Dendritic cell treated with granulocyte-macrophage colony-stimulating factor and Interleukin-4, amounts not matched to agents 40 ng/mL and 50 ng/mL, for 4 days (primary cell): ENCODE measurements at regions not wholly inside any gene's neighbourhood (a gene's known extent, or its start where the extent isn't known, plus 50 kb on each side); places are given as distances from the start of the nearest gene placed in this dataset.

Source experiments
- H3K27ac Mint-ChIP-seq: one replicate; pipeline ENCODE4 v1.8.0; 2022; ENCODE audit warnings: mild to moderate bottlenecking, mixed read lengths
- H3K27me3 Mint-ChIP-seq: one replicate; pipeline ENCODE4 v1.8.0; 2022; ENCODE audit warnings: mild to moderate bottlenecking, mixed read lengths
- H3K36me3 Mint-ChIP-seq: one replicate; pipeline ENCODE4 v1.8.0; 2022; ENCODE audit warnings: low read depth, mixed read lengths
- H3K4me1 Mint-ChIP-seq: one replicate; pipeline ENCODE4 v1.8.0; 2022; ENCODE audit warnings: low read depth, mixed read lengths
- H3K4me3 Mint-ChIP-seq: one replicate; pipeline ENCODE4 v1.8.0; 2022; ENCODE audit warnings: mild to moderate bottlenecking, moderate library complexity, mixed read lengths
- H3K9me3 Mint-ChIP-seq: one replicate; pipeline ENCODE4 v1.8.0; 2022; ENCODE audit warnings: mixed read lengths
- intact Hi-C: fragments of 100-400 bp; cut with micrococcal nuclease; formaldehyde crosslinking; loops from one replicate; pipeline ENCODE4 v1.15.0; 2022

GRCh38 chr7:69342154-69342884 lies 256.0 kb upstream of the AUTS2 start:
- no peak overlapping the region for H3K27ac Mint-ChIP-seq
- no peaks in the 10 kb centered on the region for H3K27me3 Mint-ChIP-seq
- no peak overlapping the region for H3K4me3 Mint-ChIP-seq
- H3K9me3 Mint-ChIP-seq: no peaks in the 10 kb centered on the region
- no peaks in the 10 kb centered on the region for H3K4me1 Mint-ChIP-seq
- intact Hi-C loops: no loop called here
- no peaks in the 10 kb centered on the region for H3K36me3 Mint-ChIP-seq

GRCh38 chr7:69349291-69349690 lies 249.0 kb upstream of the AUTS2 start:
- Mint-ChIP-seq H3K4me1 (no peaks in the 10 kb centered on the region), H3K27me3 (no peaks in the 10 kb centered on the region), H3K4me3 (no peak overlapping the region), H3K9me3 (no peaks in the 10 kb centered on the region), H3K36me3 (no peaks in the 10 kb centered on the region), H3K27ac (no peak overlapping the region)
- intact Hi-C loops: no loop called here

- H3K27ac Mint-ChIP-seq: no peak overlapping the region
- no peaks in the 10 kb centered on the region for H3K36me3 Mint-ChIP-seq
- H3K4me3 Mint-ChIP-seq: no peak overlapping the region
- no peaks in the 10 kb centered on the region for H3K9me3 Mint-ChIP-seq
- intact Hi-C loops: no loop called here
- no peaks in the 10 kb centered on the region for H3K4me1 Mint-ChIP-seq
- H3K27me3 Mint-ChIP-seq: no peaks in the 10 kb centered on the region
Observed at GRCh38 chr7:69358163-69358821, 240.0 kb upstream of the AUTS2 start.

GRCh38 chr7:69359003-69359700 lies 239.1 kb upstream of the AUTS2 start:
- intact Hi-C loops: no loop called here
- Mint-ChIP-seq H3K27ac (no peak overlapping the region), H3K36me3 (no peaks in the 10 kb centered on the region), H3K4me3 (no peak overlapping the region), H3K4me1 (no peaks in the 10 kb centered on the region), H3K9me3 (no peaks in the 10 kb centered on the region), H3K27me3 (no peaks in the 10 kb centered on the region)

- no peak overlapping the region for H3K27ac Mint-ChIP-seq
- H3K27me3 Mint-ChIP-seq: no peaks in the 10 kb centered on the region
- no peaks in the 10 kb centered on the region for H3K4me1 Mint-ChIP-seq
- intact Hi-C loops: no loop called here
- H3K4me3 Mint-ChIP-seq: no peak overlapping the region
- H3K9me3 Mint-ChIP-seq: no peaks in the 10 kb centered on the region
- H3K36me3 Mint-ChIP-seq: no peaks in the 10 kb centered on the region
Observed at GRCh38 chr7:69360913-69361312, 237.4 kb upstream of the AUTS2 start.

- no peaks in the 10 kb centered on the region for H3K36me3 Mint-ChIP-seq
- intact Hi-C loops: no loop called here
Observed at GRCh38 chr7:69363136-69363535, 235.1 kb upstream of the AUTS2 start.

GRCh38 chr7:69364813-69365643 lies 233.2 kb upstream of the AUTS2 start:
- no peak overlapping the region for H3K4me3 Mint-ChIP-seq
- H3K36me3 Mint-ChIP-seq: no peaks in the 10 kb centered on the region
- H3K4me1 Mint-ChIP-seq: no peaks in the 10 kb centered on the region
- intact Hi-C loops: no loop called here
- H3K27me3 Mint-ChIP-seq: no peaks in the 10 kb centered on the region
- no peaks in the 10 kb centered on the region for H3K9me3 Mint-ChIP-seq
- no peak overlapping the region for H3K27ac Mint-ChIP-seq

More at GRCh38 chr7:69363136-69363535, 235.1 kb upstream of the AUTS2 start:
- Mint-ChIP-seq H3K4me1 (no peaks in the 10 kb centered on the region), H3K4me3 (no peak overlapping the region), H3K9me3 (no peaks in the 10 kb centered on the region), H3K27me3 (no peaks in the 10 kb centered on the region), H3K27ac (no peak overlapping the region)

GRCh38 chr7:69365651-69366192 lies 232.6 kb upstream of the AUTS2 start:
- H3K4me1 Mint-ChIP-seq: no peaks in the 10 kb centered on the region
- intact Hi-C loops: no loop called here
- no peaks in the 10 kb centered on the region for H3K27me3 Mint-ChIP-seq
- no peak overlapping the region for H3K4me3 Mint-ChIP-seq
- no peak overlapping the region for H3K27ac Mint-ChIP-seq
- no peaks in the 10 kb centered on the region for H3K36me3 Mint-ChIP-seq
- no peaks in the 10 kb centered on the region for H3K9me3 Mint-ChIP-seq

GRCh38 chr7:69367780-69368179 lies 230.5 kb upstream of the AUTS2 start:
- Mint-ChIP-seq H3K9me3 (peaks cover 3% of the 10 kb centered on the region), H3K4me1 (no peaks in the 10 kb centered on the region), H3K4me3 (no peak overlapping the region), H3K27me3 (no peaks in the 10 kb centered on the region), H3K27ac (no peak overlapping the region), H3K36me3 (no peaks in the 10 kb centered on the region)
- intact Hi-C loops: no loop called here

- intact Hi-C loops: no loop called here
- peaks cover 13% of the 10 kb centered on the region for H3K4me1 Mint-ChIP-seq
- H3K27ac Mint-ChIP-seq: peak overlapping the region; percentile 47
- no peaks in the 10 kb centered on the region for H3K27me3 Mint-ChIP-seq
- no peak overlapping the region for H3K4me3 Mint-ChIP-seq
- no peaks in the 10 kb centered on the region for H3K36me3 Mint-ChIP-seq
- peaks cover 15% of the 10 kb centered on the region for H3K9me3 Mint-ChIP-seq
Observed at GRCh38 chr7:69373171-69374043, 224.9 kb upstream of the AUTS2 start.

- intact Hi-C loops: no loop called here
Observed at GRCh38 chr7:69374044-69374425, 224.2 kb upstream of the AUTS2 start.

GRCh38 chr7:69377191-69377590 lies 221.1 kb upstream of the AUTS2 start:
- H3K9me3 Mint-ChIP-seq: peaks cover 15% of the 10 kb centered on the region
- H3K36me3 Mint-ChIP-seq: no peaks in the 10 kb centered on the region
- intact Hi-C loops: no loop called here
- H3K4me1 Mint-ChIP-seq: peaks cover 13% of the 10 kb centered on the region
- H3K27me3 Mint-ChIP-seq: no peaks in the 10 kb centered on the region
- H3K27ac Mint-ChIP-seq: no peak overlapping the region
- H3K4me3 Mint-ChIP-seq: no peak overlapping the region

More at GRCh38 chr7:69374044-69374425, 224.2 kb upstream of the AUTS2 start:
- Mint-ChIP-seq H3K9me3 (peaks cover 15% of the 10 kb centered on the region), H3K27ac (no peak overlapping the region), H3K36me3 (no peaks in the 10 kb centered on the region), H3K27me3 (no peaks in the 10 kb centered on the region), H3K4me1 (peaks cover 13% of the 10 kb centered on the region), H3K4me3 (no peak overlapping the region)
